H1 (cell line): ENCODE measurements at regions not wholly inside any gene's neighbourhood (a gene's known extent, or its start where the extent isn't known, plus 50 kb on each side); places are given as distances from the start of the nearest gene placed in this dataset.

ENCODE experiments used
- BACH1 ChIP-seq: IDR thresholded peaks from 2 replicates; pipeline ENCODE4 v1.6.1; 2012; ENCODE audit warnings: low read length, improper control_type of control experiment
- EGR1 ChIP-seq: IDR thresholded peaks from 2 replicates; pipeline ENCODE4 v1.6.1; 2011; ENCODE audit warnings: low read depth, low read length, borderline replicate concordance
- POLR2AphosphoS5 ChIP-seq: IDR thresholded peaks from 2 replicates; pipeline ENCODE4 v1.6.1; 2011; ENCODE audit warnings: low read depth, low read length
- RXRA ChIP-seq: IDR thresholded peaks from 2 replicates; pipeline ENCODE4 v1.6.1; 2011; ENCODE audit warnings: low read depth, mild to moderate bottlenecking, low read length, moderate library complexity; ENCODE audit not compliant: insufficient read depth
- SUZ12 ChIP-seq: fragments of 200-600 bp; sonication (generic); IDR thresholded peaks from 2 replicates; pipeline ENCODE4 v1.6.1; 2012; ENCODE audit warnings: mild to moderate bottlenecking, inconsistent platforms, low read length, moderate library complexity, mixed read lengths
- TF ChIP-seq, protein P1 (sequence below): IDR thresholded peaks from 2 replicates; pipeline ENCODE4 v1.6.1; 2011; ENCODE audit warnings: low read depth, mild to moderate bottlenecking, low read length; ENCODE audit not compliant: insufficient read depth
- TF ChIP-seq, protein P2 (sequence below): IDR thresholded peaks from 2 replicates; pipeline ENCODE4 v1.6.1; 2011; ENCODE audit warnings: low read length, improper control_type of control experiment

DNA sequence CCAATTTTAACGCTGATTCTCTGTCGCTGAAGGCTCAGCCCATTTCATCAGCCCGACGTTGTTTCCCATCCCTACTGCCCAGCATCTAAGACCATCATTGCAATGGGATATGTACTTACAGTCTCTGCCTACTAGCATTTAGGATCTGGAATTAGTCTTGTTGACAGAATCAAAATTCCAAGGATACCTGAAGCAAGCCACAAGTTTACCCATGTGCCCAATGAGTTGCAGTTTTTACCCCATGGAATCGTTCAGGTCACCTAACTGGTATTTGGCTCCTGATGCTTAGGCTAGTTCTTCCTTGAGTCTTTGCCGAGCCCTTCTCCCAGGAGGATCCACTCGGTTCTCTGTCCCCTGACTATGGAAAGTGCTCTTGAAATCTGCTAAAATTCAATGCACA, 276.8 kb downstream of the DNAJB9 start (continued):
- TF ChIP-seq SUZ12, result no peak
- TF ChIP-seq, protein P1, sequence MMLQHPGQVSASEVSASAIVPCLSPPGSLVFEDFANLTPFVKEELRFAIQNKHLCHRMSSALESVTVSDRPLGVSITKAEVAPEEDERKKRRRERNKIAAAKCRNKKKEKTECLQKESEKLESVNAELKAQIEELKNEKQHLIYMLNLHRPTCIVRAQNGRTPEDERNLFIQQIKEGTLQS, result no peak
- TF ChIP-seq BACH1, result no peak
- no peak for TF ChIP-seq POLR2AphosphoS5
- no peak for TF ChIP-seq RXRA
- TF ChIP-seq, protein P2, sequence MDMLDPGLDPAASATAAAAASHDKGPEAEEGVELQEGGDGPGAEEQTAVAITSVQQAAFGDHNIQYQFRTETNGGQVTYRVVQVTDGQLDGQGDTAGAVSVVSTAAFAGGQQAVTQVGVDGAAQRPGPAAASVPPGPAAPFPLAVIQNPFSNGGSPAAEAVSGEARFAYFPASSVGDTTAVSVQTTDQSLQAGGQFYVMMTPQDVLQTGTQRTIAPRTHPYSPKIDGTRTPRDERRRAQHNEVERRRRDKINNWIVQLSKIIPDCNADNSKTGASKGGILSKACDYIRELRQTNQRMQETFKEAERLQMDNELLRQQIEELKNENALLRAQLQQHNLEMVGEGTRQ, result no peak
- no peak for TF ChIP-seq EGR1
- TF ChIP-seq, all 59 proteins: peak for 0
